Ramos (cell line): ENCODE measurements at regions not wholly inside any gene's neighbourhood (a gene's known extent, or its start where the extent isn't known, plus 50 kb on each side); places are given as distances from the start of the nearest gene placed in this dataset.

ENCODE experiments used
- in situ Hi-C: fragments of 300-500 bp; cut with MboI; formaldehyde crosslinking; loops from one replicate; pipeline ENCODE4 v1.14.3; 2022; ENCODE audit warnings: low sequenced_read_pairs; ENCODE audit not compliant: unreplicated experiment

- in situ Hi-C loops, result no loop called here
Measured at GRCh38 chr12:23039834-23040233, 414.9 kb downstream of the ETNK1 start.

GRCh38 chr12:23041774-23042173 lies 416.8 kb downstream of the ETNK1 start:
- in situ Hi-C loops, result no loop called here

- in situ Hi-C loops, result no loop called here
Measured at GRCh38 chr12:23043646-23044045, 418.7 kb downstream of the ETNK1 start.

GRCh38 chr12:23049180-23049579 lies 424.2 kb downstream of the ETNK1 start:
- in situ Hi-C loops, result no loop called here

GRCh38 chr12:23055004-23055403 lies 430.0 kb downstream of the ETNK1 start:
- in situ Hi-C loops, result no loop called here

- in situ Hi-C loops, result no loop called here
Measured at GRCh38 chr12:23057571-23057970, 432.6 kb downstream of the ETNK1 start.

- in situ Hi-C loops, result no loop called here
Measured at GRCh38 chr12:23060161-23060560, 435.2 kb downstream of the ETNK1 start.

- in situ Hi-C loops, result no loop called here
Measured at GRCh38 chr12:23063206-23063605, 438.2 kb downstream of the ETNK1 start.

GRCh38 chr12:23066095-23066494 lies 441.1 kb downstream of the ETNK1 start:
- in situ Hi-C loops, result no loop called here

GRCh38 chr12:23083267-23083666 lies 458.3 kb downstream of the ETNK1 start:
- in situ Hi-C loops, result no loop called here

- in situ Hi-C loops, result no loop called here
Measured at GRCh38 chr12:23084236-23084995, 459.4 kb downstream of the ETNK1 start.

- in situ Hi-C loops, result no loop called here
Measured at GRCh38 chr12:23088594-23088993, 463.6 kb downstream of the ETNK1 start.

- in situ Hi-C loops, result no loop called here
Measured at GRCh38 chr12:23093488-23093887, 468.5 kb downstream of the ETNK1 start.

- in situ Hi-C loops, result no loop called here
Measured at GRCh38 chr12:23096321-23096720, 471.4 kb downstream of the ETNK1 start.

GRCh38 chr12:23098110-23098509 lies 473.1 kb downstream of the ETNK1 start:
- in situ Hi-C loops, result no loop called here

- in situ Hi-C loops, result no loop called here
Measured at GRCh38 chr12:23098517-23098916, 473.5 kb downstream of the ETNK1 start.

GRCh38 chr12:23099104-23099503 lies 474.1 kb downstream of the ETNK1 start:
- in situ Hi-C loops, result no loop called here

- in situ Hi-C loops, result no loop called here
Measured at GRCh38 chr12:23099604-23100003, 474.6 kb downstream of the ETNK1 start.

- in situ Hi-C loops, result no loop called here
Measured at GRCh38 chr12:23108957-23109356, 484.0 kb downstream of the ETNK1 start.

GRCh38 chr12:23113781-23114180 lies 488.8 kb downstream of the ETNK1 start:
- in situ Hi-C loops, result no loop called here

GRCh38 chr12:23115984-23116383 lies 491.0 kb downstream of the ETNK1 start:
- in situ Hi-C loops, result no loop called here

GRCh38 chr12:23126794-23127193 lies 501.8 kb downstream of the ETNK1 start:
- in situ Hi-C loops, result no loop called here
